Fibroblast of lung (primary cell): ENCODE measurements at regions not wholly inside any gene's neighbourhood (a gene's known extent, or its start where the extent isn't known, plus 50 kb on each side); places are given as distances from the start of the nearest gene placed in this dataset.

ENCODE experiments used
- EZH2 ChIP-seq: IDR thresholded peaks from 2 replicates; pipeline ENCODE4 v1.5.1; 2012; ENCODE audit warnings: low read length, control low read depth, mild to moderate bottlenecking; ENCODE audit errors: missing control alignments
- TF ChIP-seq, protein P1 (sequence below), 2 donors: IDR thresholded peaks in 1 of 2; conservative IDR thresholded peaks in 1 of 2; 1 replicate in 1 of 2; 2 replicates in 1 of 2; pipeline ENCODE4 v1.5.1; 2011 to 2012; ENCODE audit warnings: low read length in 2 of 2, control low read depth in 1 of 2, inconsistent platforms in 1 of 2, low read depth in 1 of 2, mild to moderate bottlenecking in 1 of 2

DNA sequence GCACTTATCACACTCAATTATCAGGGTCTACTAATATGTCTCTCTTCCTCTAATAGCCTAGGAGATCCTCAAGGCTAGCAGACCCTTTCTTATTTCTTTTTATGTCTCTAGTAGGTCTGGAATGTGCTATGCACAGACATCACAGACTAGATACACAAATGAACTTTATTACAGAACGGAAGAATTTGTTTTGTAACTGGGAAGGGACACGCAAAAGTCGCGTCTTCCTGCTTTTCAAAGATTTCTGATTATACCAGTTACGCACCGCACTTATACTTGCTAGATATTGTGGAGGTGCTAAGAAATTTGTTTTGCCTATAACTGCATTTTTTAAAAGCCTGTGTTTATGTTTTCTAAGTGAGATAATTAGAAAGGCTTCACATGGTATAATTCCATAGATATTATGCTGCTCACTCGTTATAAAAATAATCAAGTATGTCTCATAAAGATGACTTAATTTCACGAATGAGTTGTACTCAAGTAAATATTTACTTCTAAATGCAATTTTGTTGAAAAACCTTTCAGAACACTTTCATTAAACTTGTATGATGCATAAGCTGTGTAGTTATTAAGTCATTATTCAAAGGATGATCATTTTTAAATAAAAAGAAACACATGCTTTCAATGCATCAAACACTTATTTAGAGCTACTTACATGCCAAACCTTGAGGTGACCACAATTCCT, 662.6 kb downstream of the ACTL7B start:
- TF ChIP-seq, protein P1, sequence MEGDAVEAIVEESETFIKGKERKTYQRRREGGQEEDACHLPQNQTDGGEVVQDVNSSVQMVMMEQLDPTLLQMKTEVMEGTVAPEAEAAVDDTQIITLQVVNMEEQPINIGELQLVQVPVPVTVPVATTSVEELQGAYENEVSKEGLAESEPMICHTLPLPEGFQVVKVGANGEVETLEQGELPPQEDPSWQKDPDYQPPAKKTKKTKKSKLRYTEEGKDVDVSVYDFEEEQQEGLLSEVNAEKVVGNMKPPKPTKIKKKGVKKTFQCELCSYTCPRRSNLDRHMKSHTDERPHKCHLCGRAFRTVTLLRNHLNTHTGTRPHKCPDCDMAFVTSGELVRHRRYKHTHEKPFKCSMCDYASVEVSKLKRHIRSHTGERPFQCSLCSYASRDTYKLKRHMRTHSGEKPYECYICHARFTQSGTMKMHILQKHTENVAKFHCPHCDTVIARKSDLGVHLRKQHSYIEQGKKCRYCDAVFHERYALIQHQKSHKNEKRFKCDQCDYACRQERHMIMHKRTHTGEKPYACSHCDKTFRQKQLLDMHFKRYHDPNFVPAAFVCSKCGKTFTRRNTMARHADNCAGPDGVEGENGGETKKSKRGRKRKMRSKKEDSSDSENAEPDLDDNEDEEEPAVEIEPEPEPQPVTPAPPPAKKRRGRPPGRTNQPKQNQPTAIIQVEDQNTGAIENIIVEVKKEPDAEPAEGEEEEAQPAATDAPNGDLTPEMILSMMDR (conservative IDR thresholded peaks at IDR 0.05 in 1 of 2, IDR thresholded peaks at IDR 0.05 in 1 of 2; ENCODE audit: low read depth in 1 of 2, low read length in 2 of 2), result no peak
- TF ChIP-seq EZH2, result no peak
